GM11168 (cell line): ENCODE measurements at regions not wholly inside any gene's neighbourhood (a gene's known extent, or its start where the extent isn't known, plus 50 kb on each side); places are given as distances from the start of the nearest gene placed in this dataset.
"Not testable (repeated sequence)": the region's sequence is repeated elsewhere in the genome, so short reads cannot be mapped to it uniquely, and the experiment has no call there.

Experiments used
- in situ Hi-C: fragments of 300-500 bp; cut with MboI; formaldehyde crosslinking; loops from one replicate; pipeline ENCODE4 v1.12.0; 2022; ENCODE audit warnings: low sequenced_read_pairs; ENCODE audit not compliant: unreplicated experiment

GRCh38 chr6:135701426-135701825, 150.1 kb upstream of the PDE7B start:
- in situ Hi-C loops, result no loop called here

GRCh38 chr6:135703007-135703406, 148.5 kb upstream of the PDE7B start:
- in situ Hi-C loops, result no loop called here

GRCh38 chr6:135703621-135704020, 147.9 kb upstream of the PDE7B start:
- in situ Hi-C loops, result no loop called here

GRCh38 chr6:135707426-135707825, 144.1 kb upstream of the PDE7B start:
- in situ Hi-C loops, result no loop called here

- in situ Hi-C loops, result no loop called here
Observed at GRCh38 chr6:135710042-135710441, 141.5 kb upstream of the PDE7B start.

GRCh38 chr6:135722190-135722589, 129.3 kb upstream of the PDE7B start:
- in situ Hi-C loops, result no loop called here

GRCh38 chr6:135722679-135723078, 128.8 kb upstream of the PDE7B start:
- in situ Hi-C loops, result no loop called here

GRCh38 chr6:135728589-135728988, 122.9 kb upstream of the PDE7B start:
- in situ Hi-C loops, result no loop called here

- in situ Hi-C loops, result no loop called here
Observed at GRCh38 chr6:135731116-135731515, 120.4 kb upstream of the PDE7B start.

- in situ Hi-C loops, result not testable (repeated sequence)
Observed at GRCh38 chr6:135736351-135736750, 115.2 kb upstream of the PDE7B start.

GRCh38 chr6:135738636-135739035, 112.9 kb upstream of the PDE7B start:
- in situ Hi-C loops, result no loop called here

GRCh38 chr6:135739288-135739687, 112.2 kb upstream of the PDE7B start:
- in situ Hi-C loops, result no loop called here

GRCh38 chr6:135740580-135740979, 110.9 kb upstream of the PDE7B start:
- in situ Hi-C loops, result no loop called here

GRCh38 chr6:135743476-135743875, 108.0 kb upstream of the PDE7B start:
- in situ Hi-C loops, result no loop called here

GRCh38 chr6:135748189-135748588, 103.3 kb upstream of the PDE7B start:
- in situ Hi-C loops, result no loop called here

GRCh38 chr6:135750081-135750480, 101.4 kb upstream of the PDE7B start:
- in situ Hi-C loops, result no loop called here

GRCh38 chr6:135753196-135753595, 98.3 kb upstream of the PDE7B start:
- in situ Hi-C loops, result no loop called here

GRCh38 chr6:135759831-135760230, 91.7 kb upstream of the PDE7B start:
- in situ Hi-C loops, result no loop called here

GRCh38 chr6:135774006-135774405, 77.5 kb upstream of the PDE7B start:
- in situ Hi-C loops, result no loop called here

GRCh38 chr6:135779213-135779612, 72.3 kb upstream of the PDE7B start:
- in situ Hi-C loops, result no loop called here

GRCh38 chr6:135780326-135780725, 71.2 kb upstream of the PDE7B start:
- in situ Hi-C loops, result no loop called here

GRCh38 chr6:135782546-135782945, 69.0 kb upstream of the PDE7B start:
- in situ Hi-C loops, result no loop called here

- in situ Hi-C loops, result no loop called here
Observed at GRCh38 chr6:135784507-135784906, 67.0 kb upstream of the PDE7B start.
